ENCODE measurements at regions not wholly inside any gene's neighbourhood (a gene's known extent, or its start where the extent isn't known, plus 50 kb on each side); places are given as distances from the start of the nearest gene placed in this dataset.

DNA sequence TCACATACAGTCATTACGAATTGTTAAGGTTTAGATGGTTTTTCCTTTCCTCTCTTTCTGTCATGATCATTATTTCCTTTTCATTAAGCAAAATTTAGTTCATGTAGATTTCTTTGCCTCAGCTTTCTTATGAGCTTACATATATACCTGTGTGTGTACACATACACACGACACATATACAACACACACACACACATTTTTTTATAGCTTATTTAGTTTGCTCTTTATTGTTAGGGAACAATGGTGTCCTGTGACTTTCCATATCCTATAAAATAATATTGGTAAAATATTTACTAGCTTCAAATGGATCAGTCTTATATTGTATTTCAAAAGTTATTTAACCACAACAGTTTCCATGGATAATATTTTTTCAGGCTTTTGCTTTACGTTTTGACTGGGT, 840.7 kb downstream of the PCDH18 start:
- intact Hi-C loops (cut with micrococcal nuclease): no loop called here
- DNase-seq (no peak), ATAC-seq (no peak)
- peaks cover 0 to 6% (median 0%) of the 10 kb centered on the region in 3 experiments for H3K9me3 ChIP-seq (ENCODE audit: control insufficient read depth in 2 of 3, low read length in 3 of 3)
- H3K27me3 ChIP-seq (ENCODE audit: control insufficient read depth in 2 of 2, insufficient read depth in 2 of 2, low read length in 2 of 2): no peaks in the 10 kb centered on the region
- Mint-ChIP-seq H3K27me3 (no peaks in the 10 kb centered on the region), H3K4me3 (no peak overlapping the region), H3K27ac (no peak overlapping the region), H3K36me3 (peaks cover 0 to 5% (median 0%) of the 10 kb centered on the region in 5 donors), H3K4me1 (no peaks in the 10 kb centered on the region), H3K9me3 (peaks cover 0 to 10% (median 2%) of the 10 kb centered on the region in 11 donors)
- H3K36me3 ChIP-seq (ENCODE audit: control insufficient read depth in 2 of 3, insufficient read depth in 3 of 3, low read length in 3 of 3): no peaks in the 10 kb centered on the region
- no peaks in the 10 kb centered on the region for H3K4me1 ChIP-seq (ENCODE audit: control insufficient read depth in 2 of 2, insufficient read depth in 2 of 2, low read length in 2 of 2)
- ChIA-PET POLR2A (no interaction called here), CTCF (no interaction called here)
- H3K27ac ChIP-seq (ENCODE audit: low read depth, low read length): no peak overlapping the region
- no peak overlapping the region for H3K4me3 ChIP-seq (ENCODE audit: low read length)

DNA sequence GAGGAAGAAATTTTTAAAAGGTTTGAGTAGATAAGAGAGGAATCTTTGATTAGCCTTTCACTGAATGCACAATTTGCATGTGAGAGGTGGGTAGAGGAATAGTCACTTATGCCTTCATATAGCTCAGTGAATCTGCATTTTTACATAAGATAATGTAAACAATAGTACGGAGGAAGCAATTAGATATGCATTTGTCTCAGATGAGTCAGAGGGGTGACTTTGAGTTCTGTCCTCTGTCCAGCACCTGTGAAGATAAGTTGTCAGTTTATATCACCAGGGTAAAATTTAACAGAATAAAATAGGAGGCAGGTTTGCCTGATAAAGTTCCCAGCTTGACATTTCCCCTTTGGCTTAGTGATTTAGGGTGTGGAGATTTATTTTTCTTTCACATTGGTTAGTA, 841.9 kb downstream of the PCDH18 start:
- H3K27ac ChIP-seq (ENCODE audit: low read depth, low read length): no peak overlapping the region
- Mint-ChIP-seq H3K4me3 (no peak overlapping the region), H3K36me3 (peaks cover 0 to 5% (median 0%) of the 10 kb centered on the region in 5 donors), H3K4me1 (no peaks in the 10 kb centered on the region), H3K27ac (no peak overlapping the region), H3K9me3 (peaks cover 0 to 8% (median 2%) of the 10 kb centered on the region in 11 donors), H3K27me3 (no peaks in the 10 kb centered on the region)
- H3K4me1 ChIP-seq (ENCODE audit: control insufficient read depth in 2 of 2, insufficient read depth in 2 of 2, low read length in 2 of 2): no peaks in the 10 kb centered on the region
- CTCF ChIA-PET: no interaction called here
- intact Hi-C loops (cut with micrococcal nuclease): no loop called here
- no peaks in the 10 kb centered on the region for H3K27me3 ChIP-seq (ENCODE audit: control insufficient read depth in 2 of 2, insufficient read depth in 2 of 2, low read length in 2 of 2)
- ATAC-seq: no peak
- POLR2A ChIA-PET: no interaction called here
- no peaks in the 10 kb centered on the region for H3K36me3 ChIP-seq (ENCODE audit: control insufficient read depth in 2 of 3, insufficient read depth in 3 of 3, low read length in 3 of 3)
- peaks cover 0 to 6% (median 0%) of the 10 kb centered on the region in 3 experiments for H3K9me3 ChIP-seq (ENCODE audit: control insufficient read depth in 2 of 3, low read length in 3 of 3)
- DNase-seq: no peak
- no peak overlapping the region for H3K4me3 ChIP-seq (ENCODE audit: low read length)

DNA sequence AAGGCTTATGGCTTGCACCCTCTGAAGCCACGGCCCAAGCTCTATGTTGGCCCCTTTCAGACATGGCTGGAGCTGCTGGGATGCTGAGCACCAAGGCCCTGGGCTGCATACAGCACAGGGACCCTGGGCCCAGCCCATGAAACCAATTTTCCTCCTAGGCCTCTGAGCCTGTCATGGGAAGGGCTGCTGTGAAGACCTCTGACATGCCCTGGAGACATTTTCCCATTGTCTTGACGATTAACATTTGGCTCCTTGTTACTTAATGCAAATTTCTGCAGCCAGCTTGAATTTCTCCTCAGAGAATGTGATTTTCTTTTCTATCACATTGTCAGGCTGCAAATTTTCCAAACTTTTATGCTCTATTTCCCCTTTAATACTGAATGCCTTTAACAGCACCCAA, 844.7 kb downstream of the PCDH18 start:
- intact Hi-C loops (cut with micrococcal nuclease): no loop called here
- H3K4me1 Mint-ChIP-seq: no peaks in the 10 kb centered on the region
- H3K27ac Mint-ChIP-seq: no peak overlapping the region
- peaks cover 0 to 5% (median 0%) of the 10 kb centered on the region in 5 donors for H3K36me3 Mint-ChIP-seq
- H3K36me3 ChIP-seq (ENCODE audit: control insufficient read depth in 2 of 3, insufficient read depth in 3 of 3, low read length in 3 of 3): no peaks in the 10 kb centered on the region
- no peaks in the 10 kb centered on the region for H3K4me1 ChIP-seq (ENCODE audit: control insufficient read depth in 2 of 2, insufficient read depth in 2 of 2, low read length in 2 of 2)
- peaks cover 0 to 19% (median 4%) of the 10 kb centered on the region in 11 donors for H3K9me3 Mint-ChIP-seq
- ChIA-PET CTCF (no interaction called here), POLR2A (no interaction called here)
- ATAC-seq (no peak), DNase-seq (no peak)
- peaks cover 0 to 6% (median 0%) of the 10 kb centered on the region in 3 experiments for H3K9me3 ChIP-seq (ENCODE audit: control insufficient read depth in 2 of 3, low read length in 3 of 3)
- H3K4me3 ChIP-seq (ENCODE audit: low read length): no peak overlapping the region
- no peaks in the 10 kb centered on the region for H3K27me3 ChIP-seq (ENCODE audit: control insufficient read depth in 2 of 2, insufficient read depth in 2 of 2, low read length in 2 of 2)
- H3K4me3 Mint-ChIP-seq: no peak overlapping the region
- H3K27me3 Mint-ChIP-seq: no peaks in the 10 kb centered on the region
- H3K27ac ChIP-seq (ENCODE audit: low read depth, low read length): no peak overlapping the region

DNA sequence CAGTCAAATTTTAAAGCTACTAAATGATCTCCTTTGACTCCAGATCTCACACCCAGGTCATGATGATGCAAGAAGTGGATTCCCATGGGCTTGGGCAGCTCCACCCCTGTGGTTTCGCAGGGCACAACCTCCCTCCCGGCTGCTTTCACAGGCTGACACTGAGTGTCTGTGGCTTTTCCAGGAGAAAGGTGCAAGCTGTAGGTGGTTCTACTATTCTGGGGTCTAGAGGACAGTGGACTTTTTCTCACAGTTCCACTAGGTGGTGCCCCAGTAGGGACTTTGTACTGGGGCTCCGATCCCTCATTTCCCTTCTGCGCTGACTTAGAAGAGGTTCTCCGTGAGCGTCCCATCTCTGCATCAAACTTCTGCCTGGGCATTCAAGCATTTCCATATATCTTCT, 845.2 kb downstream of the PCDH18 start:
- H3K36me3 ChIP-seq (ENCODE audit: control insufficient read depth in 2 of 3, insufficient read depth in 3 of 3, low read length in 3 of 3): no peaks in the 10 kb centered on the region
- no peaks in the 10 kb centered on the region for H3K27me3 ChIP-seq (ENCODE audit: control insufficient read depth in 2 of 2, insufficient read depth in 2 of 2, low read length in 2 of 2)
- ChIA-PET CTCF (no interaction called here), POLR2A (no interaction called here)
- intact Hi-C loops (cut with micrococcal nuclease): no loop called here
- DNase-seq (no peak), ATAC-seq (no peak)
- no peak overlapping the region for H3K4me3 ChIP-seq (ENCODE audit: low read length)
- H3K4me1 Mint-ChIP-seq: no peaks in the 10 kb centered on the region
- no peak overlapping the region for H3K27ac ChIP-seq (ENCODE audit: low read depth, low read length)
- peaks cover 0 to 6% (median 0%) of the 10 kb centered on the region in 3 experiments for H3K9me3 ChIP-seq (ENCODE audit: control insufficient read depth in 2 of 3, low read length in 3 of 3)
- H3K36me3 Mint-ChIP-seq: peaks cover 0 to 5% (median 0%) of the 10 kb centered on the region in 5 donors
- H3K4me1 ChIP-seq (ENCODE audit: control insufficient read depth in 2 of 2, insufficient read depth in 2 of 2, low read length in 2 of 2): no peaks in the 10 kb centered on the region
- H3K27me3 Mint-ChIP-seq: no peaks in the 10 kb centered on the region
- peaks cover 0 to 20% (median 4%) of the 10 kb centered on the region in 11 donors for H3K9me3 Mint-ChIP-seq
- no peak overlapping the region for H3K27ac Mint-ChIP-seq
- H3K4me3 Mint-ChIP-seq: no peak overlapping the region

DNA sequence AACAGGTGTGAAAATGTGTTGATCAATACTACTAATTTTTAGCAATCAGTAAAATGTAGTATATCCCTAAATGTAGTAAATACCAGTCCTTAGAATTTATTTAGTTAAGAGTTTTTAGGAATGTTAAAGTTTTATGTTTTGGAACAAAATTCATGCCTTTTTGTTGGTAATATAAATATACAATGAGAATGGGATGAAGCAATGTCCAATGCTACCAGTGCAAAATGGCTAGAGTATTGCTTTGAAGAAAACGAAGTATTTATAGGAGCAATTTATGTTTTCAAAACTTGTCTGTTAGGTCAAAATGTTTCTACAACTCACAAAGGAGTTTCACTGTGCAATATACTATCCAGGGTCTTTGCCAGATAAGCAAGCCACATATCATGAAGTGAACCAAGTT, 851.5 kb downstream of the PCDH18 start:
- Mint-ChIP-seq H3K4me3 (no peak overlapping the region), H3K36me3 (no peaks in the 10 kb centered on the region), H3K4me1 (no peaks in the 10 kb centered on the region), H3K27me3 (no peaks in the 10 kb centered on the region), H3K27ac (no peak overlapping the region), H3K9me3 (peaks cover 0 to 16% (median 1%) of the 10 kb centered on the region in 11 donors)
- Histone ChIP-seq H3K36me3 (ENCODE audit: control insufficient read depth in 2 of 3, insufficient read depth in 3 of 3, low read length in 3 of 3) (no peaks in the 10 kb centered on the region), H3K27ac (ENCODE audit: low read depth, low read length) (no peak overlapping the region), H3K27me3 (ENCODE audit: control insufficient read depth in 2 of 2, insufficient read depth in 2 of 2, low read length in 2 of 2) (no peaks in the 10 kb centered on the region), H3K4me1 (ENCODE audit: control insufficient read depth in 2 of 2, insufficient read depth in 2 of 2, low read length in 2 of 2) (no peaks in the 10 kb centered on the region), H3K9me3 (ENCODE audit: control insufficient read depth in 2 of 3, low read length in 3 of 3) (no peaks in the 10 kb centered on the region), H3K4me3 (ENCODE audit: low read length) (no peak overlapping the region)
- no peak for ATAC-seq
- intact Hi-C loops (cut with micrococcal nuclease): no loop called here
- ChIA-PET POLR2A (no interaction called here), CTCF (no interaction called here)
- no peak for DNase-seq

DNA sequence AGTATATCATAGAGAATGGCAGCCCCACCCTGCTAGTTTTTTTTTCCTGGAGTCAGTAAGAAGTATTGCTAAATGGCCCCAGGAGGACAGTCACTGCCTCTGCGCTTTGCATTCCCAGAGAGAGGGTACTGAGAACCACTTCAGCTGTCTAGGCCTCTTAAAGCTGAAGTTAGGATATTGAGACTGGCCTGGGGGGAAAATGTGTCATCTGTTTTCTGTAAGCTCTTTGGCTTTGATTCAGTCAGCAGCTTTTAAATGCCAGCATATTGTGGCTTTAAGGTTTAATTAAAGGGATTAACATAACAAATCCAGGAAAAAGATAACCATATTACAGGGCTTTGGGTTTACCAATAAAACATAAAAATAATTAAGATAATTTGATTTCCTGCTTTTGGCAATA, 852.0 kb downstream of the PCDH18 start:
- Histone ChIP-seq H3K4me1 (ENCODE audit: control insufficient read depth in 2 of 2, insufficient read depth in 2 of 2, low read length in 2 of 2) (no peaks in the 10 kb centered on the region), H3K27me3 (ENCODE audit: control insufficient read depth in 2 of 2, insufficient read depth in 2 of 2, low read length in 2 of 2) (no peaks in the 10 kb centered on the region), H3K27ac (ENCODE audit: low read depth, low read length) (no peak overlapping the region), H3K4me3 (ENCODE audit: low read length) (no peak overlapping the region), H3K9me3 (ENCODE audit: control insufficient read depth in 2 of 3, low read length in 3 of 3) (no peaks in the 10 kb centered on the region), H3K36me3 (ENCODE audit: control insufficient read depth in 2 of 3, insufficient read depth in 3 of 3, low read length in 3 of 3) (no peaks in the 10 kb centered on the region)
- Mint-ChIP-seq H3K36me3 (no peaks in the 10 kb centered on the region), H3K9me3 (peaks cover 0 to 16% (median 0%) of the 10 kb centered on the region in 11 donors), H3K4me1 (no peaks in the 10 kb centered on the region), H3K27me3 (no peaks in the 10 kb centered on the region), H3K27ac (no peak overlapping the region), H3K4me3 (no peak overlapping the region)
- ChIA-PET CTCF (no interaction called here), POLR2A (no interaction called here)
- intact Hi-C loops (cut with micrococcal nuclease): no loop called here
- no peak for DNase-seq
- no peak for ATAC-seq

DNA sequence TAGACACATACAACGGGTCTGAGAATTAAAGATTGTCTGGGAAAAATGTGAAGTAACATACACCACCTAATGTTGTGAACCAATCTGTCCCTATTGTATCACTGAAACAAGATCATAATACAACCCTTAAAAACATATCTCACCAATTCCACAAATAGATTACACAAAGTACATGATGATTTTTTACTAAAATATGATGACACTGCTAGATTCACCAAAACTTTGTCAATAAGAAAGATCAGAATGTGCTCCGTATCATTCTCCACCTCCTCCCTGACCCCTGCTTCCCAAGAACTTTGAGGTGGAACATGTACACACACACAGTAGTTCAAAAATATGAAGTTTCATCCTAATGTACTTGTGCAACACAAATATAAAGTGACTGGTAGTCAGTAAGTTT, 862.0 kb downstream of the PCDH18 start:
- H3K4me1 Mint-ChIP-seq: no peaks in the 10 kb centered on the region
- CTCF ChIA-PET: no interaction called here
- H3K4me3 Mint-ChIP-seq: no peak overlapping the region
- H3K27me3 ChIP-seq (ENCODE audit: control insufficient read depth in 2 of 2, insufficient read depth in 2 of 2, low read length in 2 of 2): no peaks in the 10 kb centered on the region
- no peak overlapping the region for H3K27ac Mint-ChIP-seq
- intact Hi-C loops (cut with micrococcal nuclease): no loop called here
- POLR2A ChIA-PET: no interaction called here
- H3K36me3 ChIP-seq (ENCODE audit: control insufficient read depth in 2 of 3, insufficient read depth in 3 of 3, low read length in 3 of 3): no peaks in the 10 kb centered on the region
- ATAC-seq (no peak), DNase-seq (no peak)
- H3K27ac ChIP-seq (ENCODE audit: low read depth, low read length): no peak overlapping the region
- H3K9me3 ChIP-seq (ENCODE audit: control insufficient read depth in 2 of 3, low read length in 3 of 3): no peaks in the 10 kb centered on the region
- H3K27me3 Mint-ChIP-seq: no peaks in the 10 kb centered on the region
- peaks cover 0 to 10% (median 0%) of the 10 kb centered on the region in 11 donors for H3K9me3 Mint-ChIP-seq
- no peak overlapping the region for H3K4me3 ChIP-seq (ENCODE audit: low read length)
- no peaks in the 10 kb centered on the region for H3K36me3 Mint-ChIP-seq
- H3K4me1 ChIP-seq (ENCODE audit: control insufficient read depth in 2 of 2, insufficient read depth in 2 of 2, low read length in 2 of 2): no peaks in the 10 kb centered on the region

Data from naive thymus-derived CD4-positive, alpha-beta T cell (primary cell).